OCI-LY7 (cell line): ENCODE measurements at regions not wholly inside any gene's neighbourhood (a gene's known extent, or its start where the extent isn't known, plus 50 kb on each side); places are given as distances from the start of the nearest gene placed in this dataset.
A peak's percentile ranks its signal among the peaks of the same experiment; 100 is the strongest.

Experiments used
- BruUV-seq: library from RNA; stranded (reverse); fragments of 400-500 nt; replicated peaks from 2 replicates; lab custom pipeline; 2021; lab: Mats Ljungman, UMichigan
- CTCF ChIA-PET: fragments of 300-600 bp; sonication (Branson Sonifier 250); formaldehyde crosslinking; loops from one replicate; lab custom pipeline; 2022; ENCODE audit warnings: antibody characterized with exemption; ENCODE audit not compliant: unreplicated experiment; lab: Charles Lee
- POLR2A ChIA-PET: fragments of 300-600 bp; sonication (Branson Sonifier 250); formaldehyde crosslinking; loops from one replicate; lab custom pipeline; 2022; ENCODE audit warnings: antibody characterized with exemption; lab: Charles Lee
- DNase-seq: peaks from one replicate; pipeline ENCODE4 v3.0.0-alpha.2; 2015; ENCODE audit warnings: low spot score
- H2AFZ ChIP-seq: fragments of 200-600 bp; sonication (generic), shearing (Covaris generic); 2 replicates; pipeline ENCODE4 v1.6.1; 2014; ENCODE audit warnings: mild to moderate bottlenecking, antibody characterized with exemption, low read length, moderate library complexity
- H3K27ac ChIP-seq: fragments of 200-600 bp; sonication (generic); 2 replicates; pipeline ENCODE4 v1.5.1; 2014; ENCODE audit warnings: mixed run types, low read depth, mild to moderate bottlenecking, moderate library complexity, low read length, inconsistent platforms; ENCODE audit not compliant: poor library complexity, severe bottlenecking
- H3K36me3 ChIP-seq: fragments of 200-600 bp; sonication (generic); 2 replicates; pipeline ENCODE4 v1.6.1; 2014; ENCODE audit warnings: mild to moderate bottlenecking, antibody characterized with exemption, low read length, moderate library complexity, mixed read lengths; ENCODE audit not compliant: insufficient read depth
- H3K4me1 ChIP-seq: fragments of 200-600 bp; sonication (generic); 2 replicates; pipeline ENCODE4 v1.5.1; 2014; ENCODE audit warnings: mild to moderate bottlenecking, low read length; ENCODE audit not compliant: insufficient read depth, poor library complexity, severe bottlenecking
- H3K4me2 ChIP-seq: fragments of 200-600 bp; sonication (generic); 2 replicates; pipeline ENCODE4 v1.6.1; 2014; ENCODE audit warnings: mild to moderate bottlenecking, low read length
- H3K4me3 ChIP-seq: fragments of 200-600 bp; sonication (generic); 2 replicates; pipeline ENCODE4 v1.5.1; 2014; ENCODE audit warnings: mild to moderate bottlenecking, low read depth, low read length; ENCODE audit not compliant: poor library complexity, severe bottlenecking
- H3K79me2 ChIP-seq: fragments of 200-600 bp; sonication (generic); 2 replicates; pipeline ENCODE4 v1.6.1; 2016; ENCODE audit warnings: low read depth, mild to moderate bottlenecking, low read length, moderate library complexity, mixed read lengths; ENCODE audit not compliant: insufficient read depth
- H3K9me2 ChIP-seq: fragments of 200-600 bp; sonication (generic); 2 replicates; pipeline ENCODE4 v1.6.1; 2016; ENCODE audit warnings: mild to moderate bottlenecking, low read length, mixed read lengths; ENCODE audit not compliant: insufficient read depth
- H3K9me3 ChIP-seq: fragments of 200-600 bp; sonication (generic); 2 replicates; pipeline ENCODE4 v1.6.1; 2014; ENCODE audit warnings: mild to moderate bottlenecking, mixed run types, low read length, mixed read lengths
- H4K20me1 ChIP-seq: fragments of 200-600 bp; sonication (generic); 2 replicates; pipeline ENCODE4 v1.6.1; 2014; ENCODE audit warnings: mild to moderate bottlenecking, antibody characterized with exemption, low read length, moderate library complexity, mixed read lengths; ENCODE audit not compliant: insufficient read depth
- EZH2phosphoT487 ChIP-seq: fragments of 200-600 bp; sonication (generic); IDR thresholded peaks from 2 replicates; pipeline ENCODE4 v1.6.1; 2018; ENCODE audit warnings: low read depth, borderline replicate concordance, mild to moderate bottlenecking, mixed run types, antibody characterized with exemption, low read length, moderate library complexity, mixed read lengths
- intact Hi-C: fragments of 100-400 bp; cut with micrococcal nuclease; formaldehyde crosslinking; loops from one replicate; pipeline ENCODE4 v1.10.0; 2022; ENCODE audit not compliant: unreplicated experiment
- TF ChIP-seq, protein P1 (sequence below): fragments of 200-600 bp; sonication (generic); conservative IDR thresholded peaks from 2 replicates; pipeline ENCODE4 v1.5.1; 2014; ENCODE audit warnings: mild to moderate bottlenecking, antibody characterized with exemption, low read length, moderate library complexity, mixed read lengths

DNA sequence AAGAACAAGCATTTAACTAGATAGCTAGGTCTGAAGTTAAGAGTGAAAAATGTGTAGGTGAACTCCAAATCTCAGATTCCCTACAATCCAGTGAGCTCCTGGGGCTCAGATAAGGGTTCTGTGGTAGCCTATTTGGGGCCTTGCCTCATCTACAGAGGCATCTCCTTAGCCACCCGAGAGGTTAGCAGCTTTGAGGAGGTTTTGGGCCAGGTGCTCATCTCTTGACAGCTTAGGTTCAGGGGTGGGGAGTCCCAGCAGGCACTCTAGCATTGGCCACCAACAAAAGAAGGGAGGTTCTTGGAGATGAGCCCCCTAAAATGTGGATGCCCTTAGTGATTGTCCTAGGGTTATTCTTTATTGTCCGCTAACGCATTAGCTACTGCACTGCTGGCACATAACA lies 184.4 kb upstream of the B3GAT1 start:
- Histone ChIP-seq H3K27ac (no peak overlapping the region), H2AFZ (no peak overlapping the region), H3K9me3 (no peaks in the 10 kb centered on the region), H3K4me3 (no peak overlapping the region), H3K9me2 (no peaks in the 10 kb centered on the region), H3K4me2 (no peak overlapping the region), H3K36me3 (no peaks in the 10 kb centered on the region), H3K4me1 (no peaks in the 10 kb centered on the region), H3K79me2 (no peaks in the 10 kb centered on the region), H4K20me1 (no peaks in the 10 kb centered on the region)
- TF ChIP-seq, protein P1, sequence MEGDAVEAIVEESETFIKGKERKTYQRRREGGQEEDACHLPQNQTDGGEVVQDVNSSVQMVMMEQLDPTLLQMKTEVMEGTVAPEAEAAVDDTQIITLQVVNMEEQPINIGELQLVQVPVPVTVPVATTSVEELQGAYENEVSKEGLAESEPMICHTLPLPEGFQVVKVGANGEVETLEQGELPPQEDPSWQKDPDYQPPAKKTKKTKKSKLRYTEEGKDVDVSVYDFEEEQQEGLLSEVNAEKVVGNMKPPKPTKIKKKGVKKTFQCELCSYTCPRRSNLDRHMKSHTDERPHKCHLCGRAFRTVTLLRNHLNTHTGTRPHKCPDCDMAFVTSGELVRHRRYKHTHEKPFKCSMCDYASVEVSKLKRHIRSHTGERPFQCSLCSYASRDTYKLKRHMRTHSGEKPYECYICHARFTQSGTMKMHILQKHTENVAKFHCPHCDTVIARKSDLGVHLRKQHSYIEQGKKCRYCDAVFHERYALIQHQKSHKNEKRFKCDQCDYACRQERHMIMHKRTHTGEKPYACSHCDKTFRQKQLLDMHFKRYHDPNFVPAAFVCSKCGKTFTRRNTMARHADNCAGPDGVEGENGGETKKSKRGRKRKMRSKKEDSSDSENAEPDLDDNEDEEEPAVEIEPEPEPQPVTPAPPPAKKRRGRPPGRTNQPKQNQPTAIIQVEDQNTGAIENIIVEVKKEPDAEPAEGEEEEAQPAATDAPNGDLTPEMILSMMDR: no peak
- no peak for TF ChIP-seq EZH2phosphoT487
- intact Hi-C loops: no loop called here
- no peak for DNase-seq
- POLR2A ChIA-PET: no interaction called here
- no TSS peak for BruUV-seq
- CTCF ChIA-PET: no interaction called here

DNA sequence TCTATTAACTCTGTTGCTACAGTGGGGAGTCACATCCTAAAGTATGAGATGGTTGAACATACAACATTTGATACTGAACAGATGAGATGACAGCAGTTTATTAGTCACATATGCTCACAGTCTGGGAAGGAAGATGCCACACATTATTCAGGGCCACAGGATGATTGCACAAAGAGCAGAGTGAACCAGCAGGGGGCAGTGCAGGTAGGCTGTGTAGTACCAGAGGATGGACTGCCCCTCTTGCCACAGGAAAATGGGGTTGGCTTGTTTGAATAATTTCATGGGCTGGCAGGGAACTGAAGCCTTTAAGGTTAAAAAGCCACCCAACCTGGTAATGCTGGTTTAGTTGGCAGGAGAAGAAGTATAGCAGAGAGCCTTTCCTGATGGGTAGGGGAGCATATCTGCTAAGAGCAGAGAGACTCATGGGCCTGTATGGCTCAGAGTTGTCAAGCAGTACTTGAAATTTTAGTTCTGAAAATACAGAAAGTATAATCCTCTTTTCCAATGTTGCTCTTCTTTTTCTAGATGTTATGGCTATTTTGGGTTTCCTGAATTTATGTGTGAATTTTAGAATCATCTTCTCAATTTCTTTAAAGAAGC lies 180.4 kb upstream of the B3GAT1 start:
- H3K27ac ChIP-seq: no peak overlapping the region
- no peaks in the 10 kb centered on the region for H3K4me1 ChIP-seq
- BruUV-seq: no TSS peak
- H3K4me3 ChIP-seq: no peak overlapping the region
- H3K9me2 ChIP-seq: no peaks in the 10 kb centered on the region
- TF ChIP-seq, protein P1: peak; percentile 81
- TF ChIP-seq EZH2phosphoT487: no peak
- POLR2A ChIA-PET: interaction anchor here (0.8 kb wide), 1 partner anchor 696 kb away, joined by 3 read pairs; no protein-coding TSS in a partner anchor
- no peaks in the 10 kb centered on the region for H3K9me3 ChIP-seq
- H3K79me2 ChIP-seq: no peaks in the 10 kb centered on the region
- H3K4me2 ChIP-seq: no peak overlapping the region
- CTCF ChIA-PET: no interaction called here
- no peaks in the 10 kb centered on the region for H3K36me3 ChIP-seq
- H2AFZ ChIP-seq: no peak overlapping the region
- DNase-seq: peak; percentile 21
- no peaks in the 10 kb centered on the region for H4K20me1 ChIP-seq
- intact Hi-C loops: no loop called here

DNA sequence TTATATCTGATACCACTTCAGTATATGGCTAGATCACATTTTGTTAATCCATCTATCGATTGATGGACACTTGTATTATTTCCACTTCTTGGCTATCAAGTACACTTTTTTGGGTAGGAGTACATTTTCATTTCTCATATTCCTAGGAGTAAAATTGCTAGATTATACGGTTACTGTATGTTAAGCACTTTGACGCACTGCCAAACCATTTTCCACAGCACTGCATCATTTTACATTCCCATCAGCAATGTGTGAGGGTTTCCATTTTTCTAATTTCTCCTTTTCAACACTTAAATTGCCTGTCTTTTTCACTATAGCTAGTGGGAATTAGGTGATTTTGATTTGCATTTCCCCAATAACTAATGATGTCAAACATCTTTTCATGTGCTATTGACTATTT lies 179.3 kb upstream of the B3GAT1 start:
- Histone ChIP-seq H3K27ac (no peak overlapping the region), H3K4me2 (no peak overlapping the region), H3K9me2 (no peaks in the 10 kb centered on the region), H4K20me1 (no peaks in the 10 kb centered on the region), H3K36me3 (no peaks in the 10 kb centered on the region), H3K79me2 (no peaks in the 10 kb centered on the region), H3K4me1 (no peaks in the 10 kb centered on the region), H2AFZ (no peak overlapping the region), H3K9me3 (no peaks in the 10 kb centered on the region), H3K4me3 (no peak overlapping the region)
- TF ChIP-seq, protein P1: no peak
- TF ChIP-seq EZH2phosphoT487: no peak
- no TSS peak for BruUV-seq
- no peak for DNase-seq
- CTCF ChIA-PET: no interaction called here
- POLR2A ChIA-PET: no interaction called here
- intact Hi-C loops: no loop called here
